Activated naive CD4-positive, alpha-beta T cell treated with anti-CD3 and anti-CD28 coated beads, Interleukin-2, amount 50 U/mL, for 72 hours (primary cell): ENCODE measurements at regions not wholly inside any gene's neighbourhood (a gene's known extent, or its start where the extent isn't known, plus 50 kb on each side); places are given as distances from the start of the nearest gene placed in this dataset.
"Not testable (repeated sequence)": the region's sequence is repeated elsewhere in the genome, so short reads cannot be mapped to it uniquely, and the experiment has no call there.

ENCODE experiments used
- ATAC-seq, 2 donors: fragments of 150-1000 bp; cut with Tn5 transposase; 2 replicates each; pipeline ENCODE4 v1.10.0; 2021; ENCODE audit warnings: mild to moderate bottlenecking in 2 of 2, moderate library complexity in 2 of 2
- DNase-seq, 2 donors: peaks; one replicate each; pipeline ENCODE4 v3.0.0; 2021 to 2022; ENCODE audit warnings: low spot score in 2 of 2
- H3K27ac Mint-ChIP-seq, 2 donors: one replicate each; pipeline ENCODE4 v1.8.0; 2022; ENCODE audit warnings: mild to moderate bottlenecking in 2 of 2, mixed read lengths in 2 of 2
- H3K36me3 Mint-ChIP-seq, 2 donors: one replicate each; pipeline ENCODE4 v1.8.0; 2022; ENCODE audit warnings: mixed read lengths in 2 of 2
- H3K9me3 Mint-ChIP-seq, 2 donors: one replicate each; pipeline ENCODE4 v1.8.0; 2022; ENCODE audit warnings: mixed read lengths in 2 of 2

GRCh38 chrX:39427906-39428305, 626.6 kb downstream of the MID1IP1 start:
- ATAC-seq (peak; percentile 77 to 80), DNase-seq (no peak)
- Mint-ChIP-seq H3K9me3 (peaks cover 10 to 12% of the 10 kb centered on the region in 2 donors), H3K36me3 (peaks cover 24 to 28% of the 10 kb centered on the region in 2 donors), H3K27ac (peak overlapping the region; percentile 94 to 98)

GRCh38 chrX:39430551-39430950, 629.3 kb downstream of the MID1IP1 start:
- DNase-seq (no peak), ATAC-seq (no peak)
- Mint-ChIP-seq H3K27ac (no peak overlapping the region), H3K9me3 (peaks cover 6 to 11% of the 10 kb centered on the region in 2 donors), H3K36me3 (peaks cover 21 to 28% of the 10 kb centered on the region in 2 donors)

GRCh38 chrX:39431893-39432292, 630.6 kb downstream of the MID1IP1 start:
- no peak for DNase-seq
- Mint-ChIP-seq H3K27ac (peak overlapping the region in 1 of 2 donors; percentile 50), H3K36me3 (peaks cover 23 to 24% of the 10 kb centered on the region in 2 donors), H3K9me3 (peaks cover 6 to 11% of the 10 kb centered on the region in 2 donors)
- no peak for ATAC-seq

- not testable (repeated sequence) for ATAC-seq, H3K27ac Mint-ChIP-seq, DNase-seq
- Mint-ChIP-seq H3K9me3 (peaks cover 6 to 11% of the 10 kb centered on the region in 2 donors), H3K36me3 (peaks cover 19 to 23% of the 10 kb centered on the region in 2 donors)
Measured at GRCh38 chrX:39434671-39435070, 633.4 kb downstream of the MID1IP1 start.

GRCh38 chrX:39436538-39436937, 635.3 kb downstream of the MID1IP1 start:
- peaks cover 6 to 11% of the 10 kb centered on the region in 2 donors for H3K9me3 Mint-ChIP-seq
- peaks cover 19 to 23% of the 10 kb centered on the region in 2 donors for H3K36me3 Mint-ChIP-seq
- not testable (repeated sequence) for ATAC-seq, H3K27ac Mint-ChIP-seq, DNase-seq

- ATAC-seq (no peak), DNase-seq (no peak)
- Mint-ChIP-seq H3K9me3 (peaks cover 11 to 13% of the 10 kb centered on the region in 2 donors), H3K36me3 (peaks cover 17 to 19% of the 10 kb centered on the region in 2 donors), H3K27ac (no peak overlapping the region)
Measured at GRCh38 chrX:39437670-39438441, 636.6 kb downstream of the MID1IP1 start.

- no peak for DNase-seq
- peak overlapping the region in 1 of 2 donors; percentile 90 for H3K27ac Mint-ChIP-seq
- peaks cover 10 to 14% of the 10 kb centered on the region in 2 donors for H3K9me3 Mint-ChIP-seq
Measured at GRCh38 chrX:39438603-39439602, 637.6 kb downstream of the MID1IP1 start.

GRCh38 chrX:39439906-39440798, 638.9 kb downstream of the MID1IP1 start:
- no peak for DNase-seq
- peak in 1 of 2 donors; percentile 35 for ATAC-seq
- Mint-ChIP-seq H3K9me3 (peaks cover 10 to 15% of the 10 kb centered on the region in 2 donors), H3K36me3 (peaks cover 10 to 16% of the 10 kb centered on the region in 2 donors), H3K27ac (peak overlapping the region; percentile 88 to 90)

More at GRCh38 chrX:39438603-39439602, 637.6 kb downstream of the MID1IP1 start:
- no peak for ATAC-seq
- H3K36me3 Mint-ChIP-seq, result peaks cover 10 to 15% of the 10 kb centered on the region in 2 donors

GRCh38 chrX:39440799-39441284, 639.6 kb downstream of the MID1IP1 start:
- ATAC-seq (peak; percentile 58 to 87), DNase-seq (peak in 1 of 2 donors; percentile 55)

GRCh38 chrX:39442332-39442731, 641.1 kb downstream of the MID1IP1 start:
- Mint-ChIP-seq H3K36me3 (peaks cover 9 to 16% of the 10 kb centered on the region in 2 donors), H3K9me3 (peaks cover 10 to 15% of the 10 kb centered on the region in 2 donors), H3K27ac (peak overlapping the region in 1 of 2 donors; percentile 83)
- DNase-seq, result no peak
- no peak for ATAC-seq

More at GRCh38 chrX:39440799-39441284, 639.6 kb downstream of the MID1IP1 start:
- peaks cover 10 to 15% of the 10 kb centered on the region in 2 donors for H3K9me3 Mint-ChIP-seq
- peak overlapping the region; percentile 88 to 90 for H3K27ac Mint-ChIP-seq
- H3K36me3 Mint-ChIP-seq, result peaks cover 10 to 16% of the 10 kb centered on the region in 2 donors

GRCh38 chrX:39443240-39443639, 642.0 kb downstream of the MID1IP1 start:
- no peak for DNase-seq
- H3K27ac Mint-ChIP-seq, result peak overlapping the region in 1 of 2 donors; percentile 85
- H3K36me3 Mint-ChIP-seq, result peaks cover 13 to 20% of the 10 kb centered on the region in 2 donors
- H3K9me3 Mint-ChIP-seq, result peaks cover 10 to 18% of the 10 kb centered on the region in 2 donors
- ATAC-seq, result no peak

GRCh38 chrX:39445336-39445735, 644.1 kb downstream of the MID1IP1 start:
- DNase-seq (peak in 1 of 2 donors; percentile 48), ATAC-seq (no peak)
- peaks cover 13 to 22% of the 10 kb centered on the region in 2 donors for H3K36me3 Mint-ChIP-seq
- peaks cover 10 to 23% of the 10 kb centered on the region in 2 donors for H3K9me3 Mint-ChIP-seq
- no peak overlapping the region for H3K27ac Mint-ChIP-seq

- H3K9me3 Mint-ChIP-seq, result peaks cover 0 to 13% of the 10 kb centered on the region in 2 donors
- H3K36me3 Mint-ChIP-seq, result peaks cover 6 to 7% of the 10 kb centered on the region in 2 donors
- no peak for DNase-seq
- peak in 1 of 2 donors; percentile 60 for ATAC-seq
- no peak overlapping the region for H3K27ac Mint-ChIP-seq
Measured at GRCh38 chrX:39449352-39449751, 648.1 kb downstream of the MID1IP1 start.

- no peak for DNase-seq
- peaks cover 6 to 7% of the 10 kb centered on the region in 2 donors for H3K36me3 Mint-ChIP-seq
- no peak for ATAC-seq
- peak overlapping the region in 1 of 2 donors; percentile 69 for H3K27ac Mint-ChIP-seq
- H3K9me3 Mint-ChIP-seq, result peaks cover 0 to 13% of the 10 kb centered on the region in 2 donors
Measured at GRCh38 chrX:39450234-39450977, 647.4 kb downstream of the BCOR start.

- ATAC-seq (no peak), DNase-seq (no peak)
- peak overlapping the region in 1 of 2 donors; percentile 69 for H3K27ac Mint-ChIP-seq
- H3K9me3 Mint-ChIP-seq, result peaks cover 0 to 13% of the 10 kb centered on the region in 2 donors
- H3K36me3 Mint-ChIP-seq, result peaks cover 6 to 7% of the 10 kb centered on the region in 2 donors
Measured at GRCh38 chrX:39451046-39451445, 646.7 kb downstream of the BCOR start.
